IMR-90 (cell line): ENCODE measurements at regions not wholly inside any gene's neighbourhood (a gene's known extent, or its start where the extent isn't known, plus 50 kb on each side); places are given as distances from the start of the nearest gene placed in this dataset.
"Not testable (repeated sequence)": the region's sequence is repeated elsewhere in the genome, so short reads cannot be mapped to it uniquely, and the experiment has no call there.

Source experiments
- ATAC-seq: fragments of 200-7000 bp; cut with Tn5 transposase; 2 replicates; pipeline ENCODE4 v1.9.1; 2020; ENCODE audit warnings: low read depth, mild to moderate bottlenecking, moderate library complexity
- BruUV-seq: library from RNA; stranded (reverse); fragments of 400-500 nt; replicated peaks from 2 replicates; lab custom pipeline; 2021; lab: Mats Ljungman, UMichigan
- CTCF ChIA-PET: fragments of 300-600 bp; formaldehyde crosslinking; extraction: SDS; loops from one replicate; lab custom pipeline; 2021; ENCODE audit warnings: antibody characterized with exemption; lab: Yijun Ruan, JAX
- POLR2A ChIA-PET: fragments of 300-600 bp; sonication (Branson Sonifier 250); formaldehyde crosslinking; loops from one replicate; lab custom pipeline; 2022; ENCODE audit warnings: antibody characterized with exemption; ENCODE audit not compliant: unreplicated experiment; lab: Charles Lee
- DNase-seq: peaks from one replicate; pipeline ENCODE4 v3.0.0; 2013
- H2AFZ ChIP-seq: replicated peaks from 2 replicates; pipeline ENCODE3; 2013; ENCODE audit warnings: low read length, mild to moderate bottlenecking; ENCODE audit not compliant: poor library complexity
- H2AK5ac ChIP-seq: 2 replicates; pipeline ENCODE4 v1.6.1; 2013; ENCODE audit warnings: low read depth, low read length, inconsistent platforms
- H2AK9ac ChIP-seq: replicated peaks from 2 replicates; pipeline ENCODE3; 2013; ENCODE audit warnings: mild to moderate bottlenecking, low read depth, low read length, moderate library complexity; ENCODE audit not compliant: poor library complexity
- H2BK120ac ChIP-seq: 2 replicates; pipeline ENCODE4 v1.6.1; 2013; ENCODE audit warnings: low read depth, low read length, inconsistent platforms
- H2BK15ac ChIP-seq: 3 replicates; pipeline ENCODE4 v1.6.1; 2013; ENCODE audit warnings: low read depth, low read length, inconsistent platforms
- H2BK20ac ChIP-seq: 2 replicates; pipeline ENCODE4 v1.6.1; 2013; ENCODE audit warnings: low read depth, mild to moderate bottlenecking, inconsistent platforms, low read length, moderate library complexity
- H2BK5ac ChIP-seq: 2 replicates; pipeline ENCODE4 v1.6.1; 2013; ENCODE audit warnings: mild to moderate bottlenecking, low read depth, low read length, inconsistent platforms; ENCODE audit not compliant: poor library complexity, severe bottlenecking
- H3K14ac ChIP-seq: replicated peaks from 2 replicates; pipeline ENCODE4 v1.6.1; 2013; ENCODE audit warnings: low read depth, low read length, inconsistent platforms
- H3K18ac ChIP-seq: 2 replicates; pipeline ENCODE4 v1.6.1; 2013; ENCODE audit warnings: low read depth, low read length, control low read depth
- H3K23ac ChIP-seq: 2 replicates; pipeline ENCODE4 v1.6.1; 2013; ENCODE audit warnings: low read depth, low read length, inconsistent platforms
- H3K27ac ChIP-seq: 2 replicates; pipeline ENCODE4 v1.5.1; 2013; ENCODE audit warnings: mild to moderate bottlenecking, control low read depth, low read length; ENCODE audit not compliant: insufficient read depth
- H3K27me3 ChIP-seq: 2 replicates; pipeline ENCODE4 v1.6.1; 2013; ENCODE audit warnings: low read length; ENCODE audit not compliant: control insufficient read depth, insufficient read depth
- H3K36me3 ChIP-seq: 2 replicates; pipeline ENCODE4 v1.6.1; 2013; ENCODE audit warnings: low read length, mixed read lengths; ENCODE audit not compliant: control insufficient read depth, insufficient read depth
- H3K4ac ChIP-seq: 2 replicates; pipeline ENCODE4 v1.6.1; 2013; ENCODE audit warnings: low read depth, low read length, inconsistent platforms
- H3K4me1 ChIP-seq: 2 replicates; pipeline ENCODE4 v1.6.1; 2013; ENCODE audit warnings: low read length, mixed read lengths; ENCODE audit not compliant: control insufficient read depth, insufficient read depth
- H3K4me2 ChIP-seq: 2 replicates; pipeline ENCODE4 v1.6.1; 2013; ENCODE audit warnings: low read depth, mild to moderate bottlenecking, control low read depth, low read length, moderate library complexity
- H3K4me3 ChIP-seq: 2 replicates; pipeline ENCODE4 v1.5.1; 2013; ENCODE audit warnings: low read depth, mild to moderate bottlenecking, control low read depth, low read length, moderate library complexity; ENCODE audit not compliant: insufficient read depth
- H3K56ac ChIP-seq: 2 replicates; pipeline ENCODE4 v1.6.1; 2013; ENCODE audit warnings: low read length, inconsistent platforms; ENCODE audit not compliant: insufficient read depth; ENCODE audit errors: extremely low read depth
- H3K79me1 ChIP-seq, 2 experiments: 2 replicates each; pipeline ENCODE4 v1.6.1; 2013; ENCODE audit warnings: low read length in 2 of 2, inconsistent platforms in 1 of 2, low read depth in 1 of 2
- H3K9ac ChIP-seq: 2 replicates; pipeline ENCODE4 v1.6.1; 2013; ENCODE audit warnings: low read depth, low read length, control low read depth
- H3K9me1 ChIP-seq: 2 replicates; pipeline ENCODE4 v1.6.1; 2013; ENCODE audit warnings: low read length, inconsistent platforms; ENCODE audit not compliant: insufficient read depth
- H3K9me3 ChIP-seq: 2 replicates; pipeline ENCODE4 v1.6.1; 2013; ENCODE audit warnings: low read length; ENCODE audit not compliant: control insufficient read depth, insufficient read depth
- H4K20me1 ChIP-seq: 2 replicates; pipeline ENCODE4 v1.6.1; 2013; ENCODE audit warnings: low read length, inconsistent platforms; ENCODE audit not compliant: insufficient read depth
- H4K5ac ChIP-seq: 2 replicates; pipeline ENCODE4 v1.6.1; 2013; ENCODE audit warnings: mild to moderate bottlenecking, low read depth, low read length, control low read depth
- H4K8ac ChIP-seq, 2 experiments: 2 replicates each; pipeline ENCODE4 v1.6.1; 2013; ENCODE audit warnings: low read depth in 2 of 2, low read length in 2 of 2, control low read depth in 1 of 2, inconsistent platforms in 1 of 2
- H4K91ac ChIP-seq: 2 replicates; pipeline ENCODE4 v1.6.1; 2013; ENCODE audit warnings: low read depth, low read length, inconsistent platforms; ENCODE audit not compliant: insufficient read depth
- WGBS, 2 experiments: methylation state at CpG; one replicate each; pipeline versions ENCODE4 v1.1.5 to v1.1.7; 2013; ENCODE audit warnings: missing lambda C conversion rate in 2 of 2; ENCODE audit not compliant: insufficient read length in 1 of 2; ENCODE audit errors: extremely low coverage in 2 of 2; 5-methylcytosine and 5-hydroxymethylcytosine counted together
- dilution Hi-C: fragments of 300-500 bp; cut with HindIII; formaldehyde crosslinking; loops from one replicate; pipeline ENCODE4 v1.14.3; 2018; ENCODE audit warnings: low sequenced_read_pairs; ENCODE audit not compliant: unreplicated experiment
- in situ Hi-C: fragments of 300-500 bp; cut with MboI; formaldehyde crosslinking; loops from 3 replicates; pipeline ENCODE4 v1.14.3; 2019; ENCODE audit warnings: low sequenced_read_pairs, inconsistent platforms, mixed read lengths
- intact Hi-C: fragments of 100-400 bp; cut with micrococcal nuclease; formaldehyde crosslinking; loops from 2 replicates; pipeline ENCODE4 v1.10.0; 2022

DNA sequence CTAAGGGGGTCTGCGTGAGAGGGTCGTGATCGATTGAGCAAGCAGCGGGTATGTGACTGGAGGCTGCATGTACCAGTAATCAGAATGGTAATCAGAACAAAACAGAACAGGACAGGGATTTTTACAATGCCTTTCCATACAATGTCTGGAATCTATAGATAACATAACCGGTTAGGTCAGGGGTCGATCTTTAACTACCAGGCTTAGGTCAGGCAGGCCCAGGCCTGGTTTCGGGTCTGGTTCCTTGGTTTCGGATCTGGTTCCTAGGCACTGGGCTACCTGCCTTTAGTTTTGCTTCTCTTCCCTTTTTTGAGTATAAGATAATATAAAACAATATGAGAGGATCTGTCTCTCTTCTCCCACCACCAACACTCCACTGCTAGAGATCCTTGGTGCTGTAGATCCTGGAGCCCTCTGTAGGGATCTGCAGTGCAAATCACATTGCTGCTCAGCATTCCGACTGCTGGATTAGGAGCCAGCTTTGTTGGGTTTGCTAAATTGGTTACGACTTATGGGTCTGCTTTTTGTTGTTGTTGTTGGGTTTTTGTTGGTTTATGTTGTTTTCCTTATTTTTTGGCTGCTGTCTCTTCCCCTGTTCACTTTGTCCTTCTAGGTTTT lies 88.0 kb downstream of the SPRY4 start:
- WGBS, 2 experiments, result 80% methylated on average over 2 of the region's 10 CpGs; no CpG with 5 or more reads in 1 of the 2 experiments

More for the DNA sequence above, 88.0 kb downstream of the SPRY4 start:
- H3K9me1 ChIP-seq, H4K91ac ChIP-seq, H3K27ac ChIP-seq, H3K9me3 ChIP-seq, H2AK9ac ChIP-seq, intact Hi-C loops, H4K8ac ChIP-seq, H4K5ac ChIP-seq, H2AFZ ChIP-seq, H3K36me3 ChIP-seq, H3K27me3 ChIP-seq, dilution Hi-C loops, H3K4me1 ChIP-seq, H3K4me3 ChIP-seq, BruUV-seq, H2AK5ac ChIP-seq, H3K9ac ChIP-seq, H2BK20ac ChIP-seq, POLR2A ChIA-PET, H2BK15ac ChIP-seq, CTCF ChIA-PET, H3K18ac ChIP-seq, H2BK5ac ChIP-seq, H2BK120ac ChIP-seq, H3K23ac ChIP-seq, H3K4me2 ChIP-seq, ATAC-seq, H4K20me1 ChIP-seq, H3K56ac ChIP-seq, DNase-seq, H3K4ac ChIP-seq, in situ Hi-C loops, H3K79me1 ChIP-seq, H3K14ac ChIP-seq: not testable (repeated sequence)
